B cell (primary cell): ENCODE measurements at regions not wholly inside any gene's neighbourhood (a gene's known extent, or its start where the extent isn't known, plus 50 kb on each side); places are given as distances from the start of the nearest gene placed in this dataset.

Experiments
- CTCF ChIP-seq: fragments of 200-600 bp; IDR thresholded peaks from one replicate; pipeline ENCODE4 v1.8.0; 2022; ENCODE audit warnings: antibody characterized with exemption, mild to moderate bottlenecking
- EZH2 ChIP-seq: IDR thresholded peaks from 2 replicates; pipeline ENCODE4 v1.6.1; 2012; ENCODE audit warnings: borderline replicate concordance, low read depth, mild to moderate bottlenecking, moderate library complexity, low read length; ENCODE audit not compliant: insufficient read depth, poor library complexity, severe bottlenecking

- no peak for TF ChIP-seq CTCF
- no peak for TF ChIP-seq EZH2
These were observed 295.9 kb upstream of the ADGRL4 start for GRCh38 chr1:79302380-79302930.
